CD4-positive, alpha-beta memory T cell (primary cell): ENCODE measurements at regions not wholly inside any gene's neighbourhood (a gene's known extent, or its start where the extent isn't known, plus 50 kb on each side); places are given as distances from the start of the nearest gene placed in this dataset.

Experiments used
- CTCF ChIA-PET: fragments of 350-600 bp; sonication (Branson Sonifier 250); formaldehyde crosslinking; loops from one replicate; lab custom pipeline; 2021; ENCODE audit warnings: inconsistent platforms; ENCODE audit not compliant: partially characterized antibody; lab: Charles Lee
- POLR2A ChIA-PET: fragments of 350-600 bp; sonication (Branson Sonifier 250); formaldehyde crosslinking; loops from one replicate; lab custom pipeline; 2021; ENCODE audit not compliant: partially characterized antibody; lab: Charles Lee
- DNase-seq, 5 donors: peaks; one replicate each; pipeline versions ENCODE4 v3.0.0 to v3.0.0-alpha.2; 2020 to 2022; ENCODE audit warnings: mixed read lengths in 1 of 5
- H3K27ac ChIP-seq: one replicate; pipeline ENCODE4 v1.7.0; 2013; ENCODE audit warnings: low read depth, low read length
- H3K27me3 ChIP-seq: 2 replicates; pipeline ENCODE4 v1.7.0; 2013; ENCODE audit warnings: mild to moderate bottlenecking, low read length, moderate library complexity; ENCODE audit not compliant: insufficient read depth
- H3K36me3 ChIP-seq: 2 replicates; pipeline ENCODE4 v1.7.0; 2013; ENCODE audit warnings: mild to moderate bottlenecking, low read length, moderate library complexity; ENCODE audit not compliant: insufficient read depth
- H3K4me1 ChIP-seq: 2 replicates; pipeline ENCODE4 v1.7.0; 2013; ENCODE audit warnings: mild to moderate bottlenecking, low read length, moderate library complexity; ENCODE audit not compliant: insufficient read depth
- H3K4me3 ChIP-seq, 2 donors: one replicate each; pipeline ENCODE4 v1.7.0; 2013; ENCODE audit warnings: low read length in 2 of 2, mild to moderate bottlenecking in 1 of 2
- H3K9me3 ChIP-seq, 2 donors: one replicate each; pipeline ENCODE4 v1.7.0; 2013; ENCODE audit warnings: low read length in 2 of 2, control low read depth in 1 of 2; ENCODE audit not compliant: control insufficient read depth in 1 of 2
- H3K27ac Mint-ChIP-seq, 7 donors: one replicate each; pipeline ENCODE4 v1.8.0; 2020 to 2021; ENCODE audit warnings: mixed read lengths in 7 of 7, mild to moderate bottlenecking in 6 of 7, inconsistent platforms in 3 of 7, moderate library complexity in 3 of 7
- H3K27me3 Mint-ChIP-seq, 2 donors: one replicate each; pipeline ENCODE4 v1.8.0; 2020 to 2021; ENCODE audit warnings: mixed read lengths in 2 of 2
- H3K36me3 Mint-ChIP-seq, 2 donors: one replicate each; pipeline ENCODE4 v1.8.0; 2020 to 2021; ENCODE audit warnings: mixed read lengths in 2 of 2, inconsistent platforms in 1 of 2, mild to moderate bottlenecking in 1 of 2
- H3K4me1 Mint-ChIP-seq, 4 donors: one replicate each; pipeline ENCODE4 v1.8.0; 2020 to 2021; ENCODE audit warnings: mixed read lengths in 4 of 4, mild to moderate bottlenecking in 1 of 4
- H3K4me3 Mint-ChIP-seq, 8 donors: one replicate each; pipeline ENCODE4 v1.8.0; 2020 to 2021; ENCODE audit warnings: mixed read lengths in 8 of 8, mild to moderate bottlenecking in 7 of 8, moderate library complexity in 6 of 8, inconsistent platforms in 3 of 8
- H3K9me3 Mint-ChIP-seq, 8 donors: one replicate each; pipeline ENCODE4 v1.8.0; 2020 to 2021; ENCODE audit warnings: mixed read lengths in 8 of 8, mild to moderate bottlenecking in 5 of 8, inconsistent platforms in 3 of 8, moderate library complexity in 1 of 8
- intact Hi-C: fragments of 100-400 bp; cut with micrococcal nuclease; formaldehyde crosslinking; loops from one replicate; pipeline ENCODE4 v1.15.1; 2023

GRCh38 chr17:64784353-64785010 is 122.4 kb upstream of the SMURF2 start:
- peaks cover 6 to 41% of the 10 kb centered on the region in 2 donors for H3K36me3 Mint-ChIP-seq
- H3K4me1 ChIP-seq: peaks cover 9% of the 10 kb centered on the region
- H3K9me3 Mint-ChIP-seq: no peaks in the 10 kb centered on the region
- no peak overlapping the region for H3K4me3 Mint-ChIP-seq
- no peak overlapping the region for H3K4me3 ChIP-seq
- CTCF ChIA-PET: no interaction called here
- POLR2A ChIA-PET: no interaction called here
- DNase-seq: no peak
- H3K9me3 ChIP-seq: no peaks in the 10 kb centered on the region
- peak overlapping the region in 1 of 7 donors; percentile 85 for H3K27ac Mint-ChIP-seq
- H3K27ac ChIP-seq: no peak overlapping the region
- H3K27me3 Mint-ChIP-seq: no peaks in the 10 kb centered on the region
- H3K36me3 ChIP-seq: peaks cover 5% of the 10 kb centered on the region
- H3K27me3 ChIP-seq: no peaks in the 10 kb centered on the region
- intact Hi-C loops: loop anchor here (5.0 kb wide), 1 partner anchor 53 kb away; no protein-coding TSS in a partner anchor
- H3K4me1 Mint-ChIP-seq: peaks cover 4 to 14% (median 7%) of the 10 kb centered on the region in 4 donors

GRCh38 chr17:64783556-64784352 is 121.6 kb upstream of the SMURF2 start:
- ChIA-PET POLR2A (no interaction called here), CTCF (no interaction called here)
- H3K27me3 ChIP-seq: no peaks in the 10 kb centered on the region
- no peaks in the 10 kb centered on the region for H3K9me3 ChIP-seq
- peaks cover 16% of the 10 kb centered on the region for H3K4me1 ChIP-seq
- H3K4me1 Mint-ChIP-seq: peaks cover 4 to 14% (median 7%) of the 10 kb centered on the region in 4 donors
- peak overlapping the region in 3 of 7 donors; percentile 4 to 85 (median 46) for H3K27ac Mint-ChIP-seq
- no peak overlapping the region for H3K4me3 ChIP-seq
- peaks cover 5% of the 10 kb centered on the region for H3K36me3 ChIP-seq
- intact Hi-C loops: loop anchor here (5.0 kb wide), 1 partner anchor 54 kb away; no protein-coding TSS in a partner anchor
- H3K27ac ChIP-seq: no peak overlapping the region
- no peak for DNase-seq
- no peak overlapping the region for H3K4me3 Mint-ChIP-seq
- peaks cover 6 to 41% of the 10 kb centered on the region in 2 donors for H3K36me3 Mint-ChIP-seq
- H3K27me3 Mint-ChIP-seq: no peaks in the 10 kb centered on the region
- no peaks in the 10 kb centered on the region for H3K9me3 Mint-ChIP-seq

DNA sequence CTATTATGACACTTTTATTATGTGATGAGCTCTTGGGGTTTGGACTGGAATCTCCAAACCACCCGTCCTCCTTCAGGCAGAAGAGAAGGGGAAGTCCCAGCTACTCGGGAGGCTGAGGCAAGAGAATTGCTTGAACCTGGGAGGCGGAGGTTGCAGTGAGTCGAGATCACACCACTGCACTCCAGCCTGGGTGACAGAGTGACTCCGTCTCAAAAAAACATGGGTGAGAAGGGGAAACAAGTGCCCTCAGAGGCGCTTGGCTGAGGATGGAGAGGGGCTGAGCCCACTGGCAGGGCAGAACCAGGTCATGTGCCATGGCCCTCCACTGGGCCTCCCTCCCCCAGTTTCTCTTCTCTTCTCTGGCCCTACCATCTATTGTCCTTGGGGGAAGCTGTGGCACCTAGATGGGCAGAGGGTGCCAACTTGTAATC is 120.9 kb upstream of the SMURF2 start:
- ChIA-PET POLR2A (interaction anchor here (1.0 kb wide), 1 partner anchor 136 kb away, joined by 5 read pairs; the partner anchor contains the start of gene LRRC37A3), CTCF (no interaction called here)
- Mint-ChIP-seq H3K36me3 (peaks cover 6 to 41% of the 10 kb centered on the region in 2 donors), H3K9me3 (no peaks in the 10 kb centered on the region), H3K27ac (peak overlapping the region in 5 of 7 donors; percentile 29 to 85 (median 52)), H3K27me3 (no peaks in the 10 kb centered on the region), H3K4me1 (peaks cover 4 to 16% (median 7%) of the 10 kb centered on the region in 4 donors), H3K4me3 (peak overlapping the region in 1 of 8 donors; percentile 79)
- intact Hi-C loops: loop anchor here (5.0 kb wide), 1 partner anchor 54 kb away; no protein-coding TSS in a partner anchor
- no peak for DNase-seq
- Histone ChIP-seq H3K4me1 (peaks cover 16% of the 10 kb centered on the region), H3K9me3 (no peaks in the 10 kb centered on the region), H3K4me3 (no peak overlapping the region), H3K27ac (no peak overlapping the region), H3K27me3 (no peaks in the 10 kb centered on the region), H3K36me3 (peaks cover 5% of the 10 kb centered on the region)

- intact Hi-C loops: loop anchor here (5.0 kb wide), 1 partner anchor 55 kb away; no protein-coding TSS in a partner anchor
- no peak overlapping the region for H3K4me3 ChIP-seq
- DNase-seq: no peak
Measured at GRCh38 chr17:64781810-64782555, 119.9 kb upstream of the SMURF2 start.

DNA sequence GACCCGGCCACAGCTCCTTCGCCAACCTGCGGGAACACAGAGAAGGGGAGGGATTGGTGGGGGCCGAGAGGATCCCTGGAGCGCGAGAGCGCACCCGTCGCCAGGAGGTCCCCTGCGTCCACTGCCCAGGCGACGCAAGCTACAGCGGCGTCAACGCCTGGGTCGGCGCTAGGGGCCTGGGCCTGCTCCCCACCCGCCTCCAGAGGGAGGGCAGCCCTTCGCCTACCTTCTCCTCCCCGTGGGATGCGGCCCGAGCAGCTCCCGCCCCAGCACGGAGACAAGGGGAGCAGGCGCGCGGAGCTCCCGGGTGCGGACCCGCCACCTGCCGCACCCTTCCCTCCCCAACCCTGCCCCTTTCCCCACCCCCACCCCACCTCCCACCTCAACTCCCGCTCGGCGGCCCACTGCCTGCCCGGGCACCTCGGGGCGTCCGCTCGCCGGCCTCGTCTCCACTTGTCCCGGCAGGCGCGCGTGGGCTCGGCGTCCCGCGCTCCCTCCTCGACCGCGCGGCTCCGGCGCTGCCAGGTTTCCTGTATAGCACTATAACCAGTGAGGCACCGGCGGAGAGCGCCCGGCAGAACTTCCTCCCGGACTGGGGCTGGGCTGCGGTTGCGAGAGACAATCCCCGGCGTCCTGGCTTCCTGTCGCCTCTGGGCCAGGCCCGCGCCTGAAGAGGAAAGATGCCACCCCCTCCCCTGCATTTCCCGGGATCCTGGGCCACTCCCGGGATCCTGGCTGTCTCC is 119.1 kb upstream of the SMURF2 start:
- Histone ChIP-seq H3K27me3 (no peaks in the 10 kb centered on the region), H3K4me1 (peaks cover 23% of the 10 kb centered on the region), H3K27ac (peak overlapping the region; percentile 55), H3K4me3 (peak overlapping the region in 1 of 2 donors; percentile 67), H3K9me3 (no peaks in the 10 kb centered on the region), H3K36me3 (peaks cover 5% of the 10 kb centered on the region)
- Mint-ChIP-seq H3K4me1 (peaks cover 10 to 33% (median 18%) of the 10 kb centered on the region in 4 donors), H3K4me3 (peak overlapping the region; percentile 81 to 88 (median 84)), H3K27me3 (no peaks in the 10 kb centered on the region), H3K9me3 (peaks cover 0 to 2% (median 0%) of the 10 kb centered on the region in 8 donors), H3K36me3 (peaks cover 3 to 26% of the 10 kb centered on the region in 2 donors), H3K27ac (peak overlapping the region; percentile 57 to 85 (median 66))
- intact Hi-C loops: loop anchor here (5.0 kb wide), 1 partner anchor 56 kb away; no protein-coding TSS in a partner anchor
- ChIA-PET POLR2A (interaction anchor here (0.6 to 1.9 kb wide), 4 partner anchors 56 to 635 kb away, joined by 3 to 6 read pairs (median 4); partner anchors contain the start of gene SMURF2), CTCF (interaction anchor here (1.3 kb wide), 1 partner anchor 56 kb away, joined by 3 read pairs; no protein-coding TSS in a partner anchor)
- peak; percentile 41 to 66 (median 50) for DNase-seq

More at GRCh38 chr17:64781810-64782555, 119.9 kb upstream of the SMURF2 start:
- peak overlapping the region; percentile 23 to 79 (median 49) for H3K4me3 Mint-ChIP-seq
- H3K27me3 ChIP-seq: no peaks in the 10 kb centered on the region
- H3K9me3 ChIP-seq: no peaks in the 10 kb centered on the region
- POLR2A ChIA-PET: interaction anchor here (0.6 to 1.9 kb wide), 4 partner anchors 55 to 735 kb away, joined by 3 to 6 read pairs (median 4); partner anchors contain the start of gene LRRC37A3
- H3K27ac Mint-ChIP-seq: peak overlapping the region; percentile 25 to 89 (median 82)
- no peaks in the 10 kb centered on the region for H3K27me3 Mint-ChIP-seq
- peaks cover 0 to 2% (median 0%) of the 10 kb centered on the region in 8 donors for H3K9me3 Mint-ChIP-seq
- peaks cover 5% of the 10 kb centered on the region for H3K36me3 ChIP-seq
- CTCF ChIA-PET: no interaction called here
- peaks cover 22% of the 10 kb centered on the region for H3K4me1 ChIP-seq
- peaks cover 6 to 32% of the 10 kb centered on the region in 2 donors for H3K36me3 Mint-ChIP-seq
- H3K27ac ChIP-seq: no peak overlapping the region
- H3K4me1 Mint-ChIP-seq: peaks cover 10 to 26% (median 15%) of the 10 kb centered on the region in 4 donors
